Right lobe of liver (tissue), 4 donors: ENCODE measurements at regions not wholly inside any gene's neighbourhood (a gene's known extent, or its start where the extent isn't known, plus 50 kb on each side); places are given as distances from the start of the nearest gene placed in this dataset.

Experiments used
- CTCF ChIP-seq, 4 donors: fragments of 200-600 bp in 3 of 4; fragments of 450-650 bp in 1 of 4; IDR thresholded peaks; one replicate each; pipeline versions ENCODE4 v1.5.1 to v1.8.0; 2016 to 2022; ENCODE audit warnings: antibody characterized with exemption in 4 of 4, mild to moderate bottlenecking in 2 of 4
- POLR2A ChIP-seq: fragments of 450-650 bp; IDR thresholded peaks from one replicate; pipeline ENCODE4 v1.6.1; 2017; ENCODE audit warnings: antibody characterized with exemption, mild to moderate bottlenecking
- donor health status: DM: no; HTN: no; CAD: no.
- donor health status: DM: no; HTN: no; CAD: no.
- donor health status: DM: no; HTN: yes; CAD: no.

DNA sequence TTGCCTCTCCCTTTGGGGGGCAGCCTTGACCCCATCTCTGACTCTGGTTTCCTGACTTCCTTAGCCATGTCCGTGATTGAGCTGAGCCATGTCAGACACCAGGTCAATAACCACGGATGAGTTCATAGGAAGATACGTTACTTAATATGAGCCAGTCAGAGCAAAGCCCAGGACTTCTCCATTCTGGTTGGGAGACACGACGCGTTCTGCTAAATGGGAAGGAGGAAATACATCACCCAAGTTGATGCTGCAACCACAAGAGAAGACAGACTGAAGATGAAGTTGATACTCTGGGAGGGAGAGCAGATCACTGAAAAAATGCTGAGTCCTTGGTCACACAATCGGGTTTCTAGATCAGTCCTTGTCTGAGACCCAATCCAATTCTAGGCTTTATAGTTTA is 90.9 kb downstream of the MATN1 start:
- TF ChIP-seq CTCF (IDR thresholded peaks at IDR 0.05) (no peak), POLR2A (no peak)
